Stimulated activated CD4-positive, alpha-beta T cell treated with anti-CD3 and anti-CD28 coated beads, Interleukin-15, amount 100 ng/mL, for 48 hours (primary cell): ENCODE measurements at regions not wholly inside any gene's neighbourhood (a gene's known extent, or its start where the extent isn't known, plus 50 kb on each side); places are given as distances from the start of the nearest gene placed in this dataset.
"Not testable (repeated sequence)": the region's sequence is repeated elsewhere in the genome, so short reads cannot be mapped to it uniquely, and the experiment has no call there.

Experiments used
- DNase-seq, 2 donors: peaks; one replicate each; pipeline ENCODE4 v3.0.0-alpha.2; 2020; ENCODE audit warnings: low read depth in 2 of 2

GRCh38 chr7:37617406-37617805 lies 66.2 kb upstream of the GPR141 start:
- DNase-seq, result not testable (repeated sequence)

- DNase-seq, result no peak
Observed at GRCh38 chr7:37633048-37633447, 50.5 kb upstream of the GPR141 start.
